SK-N-MC (cell line): ENCODE measurements at regions not wholly inside any gene's neighbourhood (a gene's known extent, or its start where the extent isn't known, plus 50 kb on each side); places are given as distances from the start of the nearest gene placed in this dataset.

Source experiments
- DNase-seq: peaks from one replicate; pipeline ENCODE4 v3.0.0-alpha.2; 2011; ENCODE audit warnings: low read depth, low spot score
- H3K27ac ChIP-seq: fragments of 200-600 bp; sonication (generic); 2 replicates; pipeline ENCODE4 v1.5.1; 2016; ENCODE audit warnings: mixed run types
- H3K36me3 ChIP-seq: fragments of 200-600 bp; sonication (generic); 2 replicates; pipeline ENCODE4 v1.6.1; 2017; ENCODE audit warnings: antibody characterized with exemption, low read length, mixed read lengths; ENCODE audit not compliant: insufficient read depth
- H3K4me3 ChIP-seq: fragments of 200-600 bp; sonication (generic); 2 replicates; pipeline ENCODE4 v1.5.1; 2016
- H3K9ac ChIP-seq: fragments of 200-600 bp; sonication (generic); 2 replicates; pipeline ENCODE4 v1.8.0; 2017; ENCODE audit warnings: mixed run types, mixed read lengths; ENCODE audit not compliant: insufficient read length
- H3K9me3 ChIP-seq: fragments of 200-600 bp; sonication (generic); 2 replicates; pipeline ENCODE4 v1.6.1; 2017; ENCODE audit warnings: low read depth, mild to moderate bottlenecking, antibody characterized with exemption, low read length, moderate library complexity, mixed read lengths
- EZH2 ChIP-seq: fragments of 200-600 bp; sonication (generic); IDR thresholded peaks from one replicate; pipeline ENCODE4 v1.6.1; 2017; ENCODE audit warnings: antibody characterized with exemption
- FOXP2 ChIP-seq: optimal IDR thresholded peaks from 2 replicates; pipeline ENCODE3; 2011; ENCODE audit warnings: mild to moderate bottlenecking, moderate library complexity; ENCODE audit not compliant: insufficient read depth; ENCODE audit errors: extremely low read length, control extremely low read depth
- POLR2AphosphoS5 ChIP-seq: IDR thresholded peaks from 2 replicates; pipeline ENCODE4 v1.6.1; 2012; ENCODE audit warnings: mild to moderate bottlenecking, low read depth, low read length, borderline replicate concordance

DNA sequence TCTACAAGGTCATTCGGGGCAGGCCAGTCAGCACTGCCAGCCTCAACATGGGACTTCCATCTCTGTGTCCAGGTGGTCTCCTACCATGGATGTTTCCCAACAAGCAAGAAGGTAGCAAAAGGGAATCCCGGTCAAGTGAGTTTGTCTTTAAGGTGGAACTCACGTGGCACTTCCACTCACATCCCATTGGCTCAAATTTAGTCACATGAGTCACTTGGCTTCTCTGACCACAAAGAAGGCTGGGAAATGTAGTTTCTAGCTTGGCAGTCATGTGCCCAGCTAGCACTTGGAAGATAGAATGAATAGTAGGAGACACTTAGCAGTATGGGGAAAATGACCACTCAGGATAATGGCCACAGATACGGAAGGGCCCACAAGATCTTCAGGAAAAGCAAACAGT is 106.6 kb downstream of the AIPL1 start:
- no peak overlapping the region for H3K4me3 ChIP-seq
- H3K9me3 ChIP-seq, result no peaks in the 10 kb centered on the region
- no peak for DNase-seq
- no peak overlapping the region for H3K9ac ChIP-seq
- H3K36me3 ChIP-seq, result no peaks in the 10 kb centered on the region
- no peak for TF ChIP-seq POLR2AphosphoS5
- no peak for TF ChIP-seq EZH2
- TF ChIP-seq FOXP2, result no peak
- H3K27ac ChIP-seq, result no peak overlapping the region

DNA sequence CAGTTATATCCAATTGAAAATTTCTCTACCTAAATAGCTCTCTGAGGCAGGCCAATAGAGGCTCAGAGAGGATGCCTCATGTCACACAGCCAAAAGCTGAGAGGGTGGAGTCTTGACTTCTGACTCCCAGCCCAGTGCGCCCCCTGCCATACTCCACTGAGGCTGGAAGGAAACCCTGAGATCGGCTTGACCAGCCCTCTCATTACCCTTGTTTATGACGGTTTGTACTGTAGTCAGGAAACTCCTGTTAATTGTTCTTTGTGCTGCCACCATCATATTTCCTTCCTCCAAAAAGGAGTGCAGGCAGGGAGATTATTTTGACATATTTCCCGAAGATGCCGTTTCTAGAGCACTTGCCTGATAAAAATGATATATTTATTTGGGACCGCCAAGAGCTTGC is 107.9 kb downstream of the AIPL1 start:
- Histone ChIP-seq H3K4me3 (no peak overlapping the region), H3K9ac (no peak overlapping the region), H3K9me3 (no peaks in the 10 kb centered on the region), H3K36me3 (no peaks in the 10 kb centered on the region), H3K27ac (no peak overlapping the region)
- DNase-seq, result no peak
- no peak for TF ChIP-seq POLR2AphosphoS5
- TF ChIP-seq FOXP2, result no peak
- TF ChIP-seq EZH2, result no peak

DNA sequence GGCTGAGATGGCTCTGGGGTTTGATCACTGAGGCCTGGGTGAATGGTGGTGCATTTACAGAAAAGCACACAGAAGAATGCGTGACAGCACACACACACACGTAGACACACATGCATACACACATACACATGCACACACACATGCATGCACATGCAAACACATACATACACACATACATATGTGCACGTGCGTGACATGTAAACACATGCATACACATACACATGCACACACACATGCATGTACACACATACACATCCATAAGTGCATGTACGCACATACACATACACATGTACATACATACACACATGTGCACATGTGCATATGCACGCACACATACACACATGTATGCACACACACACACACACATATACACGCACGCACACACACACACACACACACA is 108.4 kb downstream of the AIPL1 start:
- no peaks in the 10 kb centered on the region for H3K36me3 ChIP-seq
- TF ChIP-seq POLR2AphosphoS5 (no peak), FOXP2 (no peak), EZH2 (no peak)
- no peak overlapping the region for H3K27ac ChIP-seq
- H3K4me3 ChIP-seq, result no peak overlapping the region
- H3K9me3 ChIP-seq, result no peaks in the 10 kb centered on the region
- H3K9ac ChIP-seq, result no peak overlapping the region
- DNase-seq, result no peak

DNA sequence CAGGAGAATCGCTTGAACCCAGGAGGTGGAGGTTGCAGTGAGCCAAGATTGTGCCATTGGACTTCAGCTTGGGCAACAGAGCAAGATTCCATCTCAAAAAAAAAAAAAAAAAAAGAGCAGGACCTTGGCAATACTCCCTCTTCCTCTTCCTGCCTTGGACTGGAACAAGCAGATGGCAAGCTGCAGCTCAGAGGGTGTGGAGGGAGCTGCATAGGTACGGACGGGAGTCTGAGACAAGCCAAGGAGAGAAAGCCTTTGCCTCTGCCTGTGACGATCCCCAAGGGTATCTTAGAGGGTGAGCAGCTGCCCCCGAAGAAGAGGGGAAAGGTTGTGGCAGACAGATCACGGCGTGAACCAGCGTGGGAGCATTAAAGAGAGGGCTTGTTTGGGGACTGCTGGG is 109.2 kb downstream of the AIPL1 start:
- TF ChIP-seq POLR2AphosphoS5, result no peak
- no peak for TF ChIP-seq FOXP2
- no peak for TF ChIP-seq EZH2
- Histone ChIP-seq H3K9me3 (no peaks in the 10 kb centered on the region), H3K27ac (no peak overlapping the region), H3K9ac (no peak overlapping the region), H3K4me3 (no peak overlapping the region), H3K36me3 (no peaks in the 10 kb centered on the region)
- DNase-seq, result no peak

DNA sequence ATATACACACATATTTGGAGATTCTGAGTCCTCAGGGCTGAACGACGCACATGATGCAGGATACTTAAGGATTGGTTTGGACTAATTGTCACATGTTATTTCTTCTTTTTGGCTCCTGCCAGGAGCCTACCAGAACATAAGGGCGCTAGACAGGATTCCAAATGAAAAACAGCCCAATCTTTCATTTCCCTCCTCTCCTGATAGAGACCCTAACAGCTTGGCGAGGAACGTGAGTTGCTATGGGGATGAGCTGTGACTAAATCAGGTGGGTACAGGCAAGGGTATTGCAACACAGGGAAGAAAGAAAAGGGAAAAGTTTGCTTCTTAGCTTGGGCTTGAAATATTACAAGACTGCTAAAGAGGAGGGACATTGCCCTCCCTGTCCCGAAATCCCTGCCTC is 109.9 kb downstream of the AIPL1 start:
- TF ChIP-seq POLR2AphosphoS5, result no peak
- no peak for TF ChIP-seq FOXP2
- TF ChIP-seq EZH2, result no peak
- Histone ChIP-seq H3K4me3 (no peak overlapping the region), H3K9me3 (no peaks in the 10 kb centered on the region), H3K27ac (no peak overlapping the region), H3K9ac (no peak overlapping the region), H3K36me3 (no peaks in the 10 kb centered on the region)
- DNase-seq, result no peak

DNA sequence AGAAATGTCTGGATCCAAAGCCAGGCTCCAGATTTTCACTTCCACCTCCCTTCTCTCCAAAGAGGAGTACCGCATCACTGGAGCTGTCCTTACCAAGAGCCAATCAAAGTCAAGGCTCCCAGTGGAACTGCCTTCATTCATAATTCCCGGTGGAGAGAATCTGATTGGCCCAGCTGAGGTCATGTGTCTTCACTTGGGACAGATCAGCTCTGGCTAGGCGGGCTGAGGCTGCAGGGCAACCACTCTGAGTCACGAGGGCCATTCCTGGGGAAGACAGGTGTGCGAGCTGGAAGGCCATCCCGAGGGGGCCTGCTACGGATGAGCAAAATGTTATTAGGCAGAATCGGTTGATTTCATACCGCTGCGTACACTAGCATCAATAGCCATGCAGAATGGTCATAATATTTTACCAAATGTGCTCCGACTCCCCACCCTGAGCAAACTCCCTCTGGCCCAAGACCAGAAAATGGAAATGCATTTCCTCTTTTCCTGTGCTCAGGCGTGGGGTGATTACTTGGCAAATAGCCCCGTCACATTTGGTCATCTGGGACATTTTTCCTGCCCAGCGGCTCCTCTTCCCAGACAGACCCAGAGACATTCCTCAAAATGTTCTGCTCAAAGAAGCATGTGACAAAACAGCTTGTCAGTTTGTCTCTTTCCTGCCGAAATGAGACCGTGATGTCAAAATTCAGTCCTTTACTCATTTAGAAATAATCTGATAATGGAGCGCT is 111.1 kb downstream of the AIPL1 start:
- no peak for DNase-seq
- H3K9me3 ChIP-seq, result no peaks in the 10 kb centered on the region
- no peak overlapping the region for H3K9ac ChIP-seq

DNA sequence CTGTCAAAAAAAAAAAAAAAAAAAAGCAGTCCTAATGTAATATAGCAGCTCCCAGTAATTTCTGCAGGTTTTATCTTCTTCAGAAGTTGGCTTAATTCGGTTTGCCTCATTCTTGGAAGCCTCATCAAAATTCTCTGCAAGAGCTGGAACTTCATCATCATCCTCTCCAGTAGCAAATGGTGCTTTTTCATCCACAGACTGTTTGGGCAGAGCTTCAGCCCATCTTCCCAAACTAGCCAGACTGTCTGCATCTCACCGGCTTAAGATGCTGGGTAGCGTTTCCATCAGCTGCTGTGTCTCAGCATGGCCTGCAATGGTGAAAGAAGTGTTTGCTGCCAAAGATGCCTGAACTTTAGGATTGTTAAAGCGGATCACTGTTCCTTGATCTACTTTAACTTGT is 112.6 kb downstream of the AIPL1 start:
- no peak overlapping the region for H3K4me3 ChIP-seq
- no peak for DNase-seq
- H3K9ac ChIP-seq, result no peak overlapping the region
- H3K9me3 ChIP-seq, result no peaks in the 10 kb centered on the region
- no peak overlapping the region for H3K27ac ChIP-seq
- H3K36me3 ChIP-seq, result no peaks in the 10 kb centered on the region
- no peak for TF ChIP-seq FOXP2
- TF ChIP-seq POLR2AphosphoS5, result no peak
- no peak for TF ChIP-seq EZH2

More for the DNA sequence above, 111.1 kb downstream of the AIPL1 start:
- no peak overlapping the region for H3K27ac ChIP-seq
- no peaks in the 10 kb centered on the region for H3K36me3 ChIP-seq
- TF ChIP-seq EZH2, result no peak
- no peak for TF ChIP-seq FOXP2
- TF ChIP-seq POLR2AphosphoS5, result no peak
- H3K4me3 ChIP-seq, result no peak overlapping the region

DNA sequence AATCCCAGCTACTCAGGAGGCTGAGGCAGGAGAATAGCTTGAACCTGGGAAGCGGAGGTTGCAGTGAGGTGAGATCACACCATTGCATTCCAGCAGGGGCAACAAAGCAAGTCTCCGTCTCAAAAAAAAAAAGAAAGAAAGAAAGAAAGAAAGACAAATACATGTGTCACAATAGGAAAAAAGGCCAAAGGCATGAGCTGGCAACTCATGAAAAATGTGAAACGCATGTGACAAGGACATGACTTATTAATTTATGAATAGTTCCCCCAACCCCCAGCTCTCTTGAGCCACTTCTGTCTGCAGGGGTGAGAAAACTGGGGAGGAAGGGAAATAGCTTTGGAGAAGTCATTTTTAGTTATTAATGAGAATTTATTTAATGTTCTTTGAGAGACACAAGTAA is 120.6 kb downstream of the AIPL1 start:
- Histone ChIP-seq H3K9ac (no peak overlapping the region), H3K36me3 (no peaks in the 10 kb centered on the region), H3K9me3 (no peaks in the 10 kb centered on the region), H3K27ac (no peak overlapping the region), H3K4me3 (no peak overlapping the region)
- DNase-seq, result no peak
- TF ChIP-seq FOXP2, result no peak
- TF ChIP-seq POLR2AphosphoS5, result no peak
- TF ChIP-seq EZH2, result no peak

DNA sequence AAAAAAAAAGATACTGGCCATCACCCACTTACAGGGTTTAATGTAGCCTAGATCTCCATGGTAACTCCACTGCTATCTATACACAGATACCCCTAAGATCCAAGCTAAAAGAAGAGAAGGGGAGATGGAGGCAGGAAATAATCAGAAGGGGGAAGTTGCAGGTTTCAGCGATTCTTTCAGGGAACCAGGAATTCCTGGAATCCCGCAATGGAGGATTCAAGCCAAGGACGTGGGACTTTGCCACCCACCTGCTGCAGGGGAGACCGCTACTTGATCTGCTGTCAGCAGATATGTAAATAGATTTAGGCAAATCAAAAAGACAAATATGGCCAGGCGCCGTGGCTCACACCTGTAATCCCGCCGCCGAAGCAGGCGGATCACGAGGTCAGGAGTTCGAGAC is 121.1 kb downstream of the AIPL1 start:
- Histone ChIP-seq H3K9me3 (no peaks in the 10 kb centered on the region), H3K36me3 (no peaks in the 10 kb centered on the region), H3K9ac (no peak overlapping the region), H3K27ac (no peak overlapping the region), H3K4me3 (no peak overlapping the region)
- no peak for TF ChIP-seq EZH2
- TF ChIP-seq FOXP2, result no peak
- no peak for TF ChIP-seq POLR2AphosphoS5
- no peak for DNase-seq
